Endothelial cell of umbilical vein (primary cell): ENCODE measurements at regions not wholly inside any gene's neighbourhood (a gene's known extent, or its start where the extent isn't known, plus 50 kb on each side); places are given as distances from the start of the nearest gene placed in this dataset.

Source experiments
- BruUV-seq: library from RNA; stranded (reverse); fragments of 400-500 nt; replicated peaks from 2 replicates; lab custom pipeline; 2021; lab: Mats Ljungman, UMichigan
- CTCF ChIA-PET: fragments of 300-600, 350-600 bp; sonication (Branson Sonifier 250); formaldehyde crosslinking; loops from one replicate; lab custom pipeline; 2021; ENCODE audit warnings: antibody characterized with exemption, inconsistent platforms; lab: Charles Lee
- POLR2A ChIA-PET: fragments of 300-600, 350-600 bp; sonication (Branson Sonifier 250); formaldehyde crosslinking; loops from one replicate; lab custom pipeline; 2021; ENCODE audit warnings: antibody characterized with exemption, inconsistent platforms; lab: Charles Lee
- DNase-seq: peaks from one replicate; pipeline ENCODE4 v3.0.0-alpha.2; 2011; ENCODE audit warnings: low read depth, low spot score
- FAIRE-seq: peaks from 2 replicates; lab custom pipeline; 2011; peaks lifted over from hg19 to GRCh38; lab: Jason Lieb, UNC
- H2AFZ ChIP-seq: 2 replicates; pipeline ENCODE4 v1.6.0; 2012; ENCODE audit warnings: low read depth, low read length, control low read depth, inconsistent platforms
- H3K27ac ChIP-seq: 2 replicates; pipeline ENCODE4 v1.5.1; 2011; ENCODE audit warnings: low read depth, mild to moderate bottlenecking, control low read depth, low read length, moderate library complexity; ENCODE audit not compliant: insufficient read depth
- H3K27me3 ChIP-seq, 2 experiments: 2 replicates each; pipeline versions ENCODE4 v1.6.0 to v1.6.1; 2011; ENCODE audit warnings: low read length in 2 of 2, mixed read lengths in 1 of 2; ENCODE audit not compliant: control insufficient read depth in 2 of 2, insufficient read depth in 2 of 2
- H3K36me3 ChIP-seq, 2 experiments: 2 replicates in 1 of 2; 3 replicates in 1 of 2; pipeline ENCODE4 v1.5.1; 2011; ENCODE audit warnings: low read length in 2 of 2, mild to moderate bottlenecking in 1 of 2, moderate library complexity in 1 of 2; ENCODE audit not compliant: control insufficient read depth in 2 of 2, insufficient read depth in 2 of 2; ENCODE audit errors: extremely low read depth in 1 of 2
- H3K4me1 ChIP-seq: 3 replicates; pipeline ENCODE4 v1.5.1; 2011; ENCODE audit warnings: mild to moderate bottlenecking, low read length; ENCODE audit not compliant: control insufficient read depth, insufficient read depth; ENCODE audit errors: extremely low read depth
- H3K4me2 ChIP-seq: 2 replicates; pipeline ENCODE4 v1.6.1; 2011; ENCODE audit warnings: low read length, control low read depth, mixed read lengths; ENCODE audit not compliant: insufficient read depth
- H3K4me3 ChIP-seq, 3 experiments: fragments of 200-600 bp in 1 of 3; sonication (generic), shearing (Covaris generic) in 1 of 3; replicated peaks in 1 of 3; 2 replicates each; pipeline ENCODE4 v1.5.1; 2011 to 2016; ENCODE audit warnings: control low read depth in 3 of 3, low read length in 3 of 3, mild to moderate bottlenecking in 2 of 3, inconsistent platforms in 1 of 3, low read depth in 1 of 3, moderate library complexity in 1 of 3; ENCODE audit not compliant: insufficient read depth in 1 of 3
- H3K79me2 ChIP-seq: 2 replicates; pipeline ENCODE4 v1.6.0; 2012; ENCODE audit warnings: low read length, inconsistent platforms; ENCODE audit not compliant: control insufficient read depth, insufficient read depth
- H3K9ac ChIP-seq: replicated peaks from 2 replicates; pipeline ENCODE3; 2011; ENCODE audit warnings: low read length, control low read depth; ENCODE audit not compliant: insufficient read depth; ENCODE audit errors: extremely low read depth
- H3K9me1 ChIP-seq: replicated peaks from 3 replicates; pipeline ENCODE4 v1.6.0; 2011; ENCODE audit warnings: mild to moderate bottlenecking, low read length; ENCODE audit not compliant: control insufficient read depth, insufficient read depth; ENCODE audit errors: extremely low read depth
- H3K9me3 ChIP-seq: replicated peaks from 2 replicates; pipeline ENCODE4 v1.5.1; 2012; ENCODE audit warnings: low read length, inconsistent platforms; ENCODE audit not compliant: control insufficient read depth, insufficient read depth
- H4K20me1 ChIP-seq: replicated peaks from 2 replicates; pipeline ENCODE3; 2011; ENCODE audit warnings: mild to moderate bottlenecking, low read length; ENCODE audit not compliant: control insufficient read depth, insufficient read depth; ENCODE audit errors: extremely low read depth
- EZH2 ChIP-seq: IDR thresholded peaks from 2 replicates; pipeline ENCODE4 v1.6.1; 2012; ENCODE audit warnings: borderline replicate concordance, low read depth, mild to moderate bottlenecking, moderate library complexity, low read length, inconsistent platforms; ENCODE audit not compliant: severe bottlenecking
- FOS ChIP-seq: IDR thresholded peaks from 2 replicates; pipeline ENCODE4 v1.6.1; 2011; ENCODE audit warnings: mild to moderate bottlenecking, low read length, moderate library complexity, borderline replicate concordance; ENCODE audit not compliant: insufficient read depth
- GATA2 ChIP-seq: IDR thresholded peaks from 2 replicates; pipeline ENCODE4 v1.7.0; 2011; ENCODE audit warnings: low read depth, mild to moderate bottlenecking, moderate library complexity, mixed read lengths, low read length; ENCODE audit not compliant: insufficient read length, insufficient read depth
- JUN ChIP-seq: IDR thresholded peaks from 2 replicates; pipeline ENCODE4 v1.6.1; 2011; ENCODE audit warnings: borderline replicate concordance, low read depth; ENCODE audit not compliant: insufficient read length, insufficient read depth
- MAX ChIP-seq: IDR thresholded peaks from 2 replicates; pipeline ENCODE4 v1.6.1; 2011; ENCODE audit not compliant: insufficient read depth, insufficient read length
- MYC ChIP-seq: IDR thresholded peaks from one replicate; pipeline ENCODE4 v1.6.1; 2011; ENCODE audit warnings: mild to moderate bottlenecking, low read depth, low read length
- POLR2A ChIP-seq: IDR thresholded peaks from 2 replicates; pipeline ENCODE4 v1.6.1; 2012; ENCODE audit warnings: low read depth, mild to moderate bottlenecking, control low read depth, low read length
- POLR2AphosphoS5 ChIP-seq: IDR thresholded peaks from 2 replicates; pipeline ENCODE4 v1.6.1; 2012; ENCODE audit warnings: low read depth, mild to moderate bottlenecking, control low read depth, low read length, moderate library complexity; ENCODE audit not compliant: insufficient read depth
- dilution Hi-C: fragments of 300-500 bp; cut with MboI; formaldehyde crosslinking; loops from one replicate; pipeline ENCODE4 v1.15.0; 2019; ENCODE audit warnings: low sequenced_read_pairs; ENCODE audit not compliant: extremely low pct_ligation_motif_present
- intact Hi-C: fragments of 100-400 bp; cut with micrococcal nuclease; formaldehyde crosslinking; loops from one replicate; pipeline ENCODE4 v1.10.0; 2022
- TF ChIP-seq, protein P1 (sequence below), 2 donors: IDR thresholded peaks; 1 replicate in 1 of 2; 2 replicates in 1 of 2; pipeline ENCODE4 v1.5.1; 2011; ENCODE audit warnings: low read length in 2 of 2, mild to moderate bottlenecking in 2 of 2, moderate library complexity in 2 of 2, control low read depth in 1 of 2, inconsistent platforms in 1 of 2, low read depth in 1 of 2; ENCODE audit not compliant: insufficient read depth in 1 of 2; ENCODE audit errors: extremely low read depth in 1 of 2

DNA sequence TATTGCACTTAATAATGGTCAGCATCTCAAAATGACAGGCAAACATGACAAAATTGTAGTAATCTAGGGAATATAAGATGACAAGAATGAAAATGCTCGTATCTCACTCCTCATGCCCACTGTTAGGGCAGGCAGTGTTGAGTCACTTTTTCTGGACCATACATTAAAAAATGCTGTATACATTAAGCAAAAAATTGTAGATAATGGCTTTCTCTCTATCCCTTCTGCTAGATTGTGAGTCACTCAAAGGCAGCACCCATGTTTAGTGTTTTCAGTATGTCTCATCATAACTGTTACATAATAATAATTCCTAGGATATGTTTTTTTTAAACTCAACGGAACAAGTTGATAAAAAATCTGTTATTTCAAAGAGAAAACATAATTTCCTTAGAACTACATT is 199.3 kb downstream of the TENT5A start:
- DNase-seq: no peak
- ChIA-PET CTCF (interaction anchor here (0.7 kb wide), 1 partner anchor 9 kb away, joined by 3 read pairs; no protein-coding TSS in a partner anchor), POLR2A (no interaction called here)
- H3K27ac ChIP-seq: no peak overlapping the region
- H3K4me3 ChIP-seq: no peak overlapping the region
- BruUV-seq: no TSS peak
- intact Hi-C loops (no loop called here), dilution Hi-C loops (no loop called here)
- no peak for TF ChIP-seq MYC
- TF ChIP-seq MAX: no peak
- no peak for TF ChIP-seq EZH2
- TF ChIP-seq GATA2: no peak
- no peak for TF ChIP-seq JUN
- no peak for TF ChIP-seq POLR2A
- no peak for TF ChIP-seq FOS
- H3K4me2 ChIP-seq: no peak overlapping the region
- H3K79me2 ChIP-seq: no peaks in the 10 kb centered on the region
- no peak overlapping the region for H2AFZ ChIP-seq
- H3K36me3 ChIP-seq: no peaks in the 10 kb centered on the region
- H3K9me3 ChIP-seq: no peaks in the 10 kb centered on the region
- H3K27me3 ChIP-seq: no peaks in the 10 kb centered on the region
- no peak overlapping the region for H3K9ac ChIP-seq
- H3K9me1 ChIP-seq: no peaks in the 10 kb centered on the region
- no peak for FAIRE-seq
- H3K4me1 ChIP-seq: no peaks in the 10 kb centered on the region
- H4K20me1 ChIP-seq: no peaks in the 10 kb centered on the region

DNA sequence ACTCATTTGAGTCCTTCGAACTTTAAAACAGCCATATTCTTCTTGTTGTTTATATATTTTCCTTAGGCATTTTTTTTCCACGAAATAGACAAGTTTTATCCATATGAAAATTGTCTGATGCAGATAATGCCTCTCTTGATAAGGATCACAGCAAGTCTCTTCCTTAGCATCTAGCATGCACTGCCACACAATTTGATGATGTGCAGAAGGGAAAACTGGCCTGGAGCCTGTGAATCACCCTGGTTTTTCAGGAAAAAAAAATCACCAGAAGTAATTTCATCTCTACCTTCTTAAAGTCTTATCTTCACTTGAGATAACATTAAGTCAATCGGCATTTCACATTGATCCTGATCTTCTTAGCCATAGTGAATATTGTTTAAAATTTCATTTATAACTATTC is 199.8 kb downstream of the TENT5A start:
- Histone ChIP-seq H3K9me3 (no peaks in the 10 kb centered on the region), H3K9me1 (no peaks in the 10 kb centered on the region), H2AFZ (no peak overlapping the region), H3K4me2 (no peak overlapping the region), H4K20me1 (no peaks in the 10 kb centered on the region), H3K79me2 (no peaks in the 10 kb centered on the region), H3K9ac (no peak overlapping the region), H3K27me3 (no peaks in the 10 kb centered on the region), H3K27ac (no peak overlapping the region), H3K4me1 (no peaks in the 10 kb centered on the region), H3K4me3 (no peak overlapping the region), H3K36me3 (no peaks in the 10 kb centered on the region)
- POLR2A ChIA-PET: no interaction called here
- CTCF ChIA-PET: interaction anchor here (0.7 kb wide), 1 partner anchor 9 kb away, joined by 3 read pairs; no protein-coding TSS in a partner anchor
- no TSS peak for BruUV-seq
- dilution Hi-C loops: no loop called here
- intact Hi-C loops: no loop called here
- TF ChIP-seq, protein P1, sequence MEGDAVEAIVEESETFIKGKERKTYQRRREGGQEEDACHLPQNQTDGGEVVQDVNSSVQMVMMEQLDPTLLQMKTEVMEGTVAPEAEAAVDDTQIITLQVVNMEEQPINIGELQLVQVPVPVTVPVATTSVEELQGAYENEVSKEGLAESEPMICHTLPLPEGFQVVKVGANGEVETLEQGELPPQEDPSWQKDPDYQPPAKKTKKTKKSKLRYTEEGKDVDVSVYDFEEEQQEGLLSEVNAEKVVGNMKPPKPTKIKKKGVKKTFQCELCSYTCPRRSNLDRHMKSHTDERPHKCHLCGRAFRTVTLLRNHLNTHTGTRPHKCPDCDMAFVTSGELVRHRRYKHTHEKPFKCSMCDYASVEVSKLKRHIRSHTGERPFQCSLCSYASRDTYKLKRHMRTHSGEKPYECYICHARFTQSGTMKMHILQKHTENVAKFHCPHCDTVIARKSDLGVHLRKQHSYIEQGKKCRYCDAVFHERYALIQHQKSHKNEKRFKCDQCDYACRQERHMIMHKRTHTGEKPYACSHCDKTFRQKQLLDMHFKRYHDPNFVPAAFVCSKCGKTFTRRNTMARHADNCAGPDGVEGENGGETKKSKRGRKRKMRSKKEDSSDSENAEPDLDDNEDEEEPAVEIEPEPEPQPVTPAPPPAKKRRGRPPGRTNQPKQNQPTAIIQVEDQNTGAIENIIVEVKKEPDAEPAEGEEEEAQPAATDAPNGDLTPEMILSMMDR (IDR thresholded peaks at IDR 0.05; ENCODE audit: extremely low read depth in 1 of 2, insufficient read depth in 1 of 2, low read depth in 1 of 2, low read length in 2 of 2): no peak
- TF ChIP-seq MAX (no peak), MYC (no peak), POLR2AphosphoS5 (no peak), EZH2 (no peak)
- DNase-seq: no peak
- no peak for FAIRE-seq
